MM.1S (cell line): ENCODE measurements at regions not wholly inside any gene's neighbourhood (a gene's known extent, or its start where the extent isn't known, plus 50 kb on each side); places are given as distances from the start of the nearest gene placed in this dataset.

Experiments
- DNase-seq: peaks from one replicate; pipeline ENCODE4 v3.0.0-alpha.2; 2015
- H2AFZ ChIP-seq: fragments of 300-600 bp; sonication (generic); 2 replicates; pipeline ENCODE4 v1.6.0; 2016; ENCODE audit warnings: antibody characterized with exemption, low read length
- H3F3A ChIP-seq: fragments of 300-600 bp; sonication (generic); 2 replicates; pipeline ENCODE4 v1.6.1; 2016; ENCODE audit warnings: mild to moderate bottlenecking, antibody characterized with exemption, low read length, moderate library complexity, mixed read lengths; ENCODE audit not compliant: insufficient read depth
- H3K27ac ChIP-seq: fragments of 300-600 bp; sonication (generic); 2 replicates; pipeline ENCODE4 v1.5.1; 2016; ENCODE audit warnings: mild to moderate bottlenecking, low read length
- H3K27me3 ChIP-seq: fragments of 300-600 bp; sonication (generic); replicated peaks from 2 replicates; pipeline ENCODE4 v1.6.0; 2016; ENCODE audit warnings: low read length; ENCODE audit not compliant: insufficient read depth
- H3K36me3 ChIP-seq: fragments of 300-600 bp; sonication (generic); replicated peaks from 2 replicates; pipeline ENCODE4 v1.6.1; 2016; ENCODE audit warnings: mild to moderate bottlenecking, low read length, mixed read lengths; ENCODE audit not compliant: insufficient read depth
- H3K4me1 ChIP-seq: fragments of 300-600 bp; sonication (generic); 2 replicates; pipeline ENCODE4 v1.6.1; 2016; ENCODE audit warnings: low read length, mixed read lengths
- H3K4me2 ChIP-seq: fragments of 300-600 bp; sonication (generic); 2 replicates; pipeline ENCODE4 v1.6.0; 2016; ENCODE audit warnings: low read depth, low read length
- H3K4me3 ChIP-seq: fragments of 300-600 bp; sonication (generic); 2 replicates; pipeline ENCODE4 v1.5.1; 2016; ENCODE audit warnings: low read length, mixed read lengths
- H3K79me2 ChIP-seq: fragments of 300-600 bp; sonication (generic); 2 replicates; pipeline ENCODE4 v1.6.1; 2016; ENCODE audit warnings: mixed run types, low read length, mixed read lengths
- H3K9ac ChIP-seq: fragments of 300-600 bp; sonication (generic); 2 replicates; pipeline ENCODE4 v1.6.1; 2016; ENCODE audit warnings: low read length, mixed read lengths
- H3K9me2 ChIP-seq: fragments of 300-600 bp; sonication (generic); replicated peaks from 2 replicates; pipeline ENCODE4 v1.6.1; 2016; ENCODE audit warnings: mild to moderate bottlenecking, low read length, mixed read lengths; ENCODE audit not compliant: insufficient read depth
- H3K9me3 ChIP-seq: fragments of 300-600 bp; sonication (generic); replicated peaks from 2 replicates; pipeline ENCODE4 v1.6.1; 2016; ENCODE audit warnings: mild to moderate bottlenecking, low read length, mixed read lengths; ENCODE audit not compliant: insufficient read depth
- H4K20me1 ChIP-seq: fragments of 300-600 bp; sonication (generic); 2 replicates; pipeline ENCODE4 v1.6.1; 2016; ENCODE audit warnings: mild to moderate bottlenecking, low read length, moderate library complexity, mixed read lengths; ENCODE audit not compliant: insufficient read depth
- CTCF ChIP-seq: fragments of 300-600 bp; sonication (generic); IDR thresholded peaks from 2 replicates; pipeline ENCODE4 v1.5.1; 2016; ENCODE audit warnings: antibody characterized with exemption, low read length, mixed read lengths
- EZH2 ChIP-seq: fragments of 300-600 bp; sonication (generic); optimal IDR thresholded peaks from 2 replicates; pipeline ENCODE3; 2017; ENCODE audit warnings: low read depth, mild to moderate bottlenecking, antibody characterized with exemption, low read length, mixed read lengths
- EZH2phosphoT487 ChIP-seq: fragments of 300-600 bp; sonication (generic); IDR thresholded peaks from 2 replicates; pipeline ENCODE4 v1.6.1; 2018; ENCODE audit warnings: antibody characterized with exemption, low read length

- no peaks in the 10 kb centered on the region for H3K9me2 ChIP-seq
- no peak for DNase-seq
- no peak overlapping the region for H3K9ac ChIP-seq
- H2AFZ ChIP-seq = no peak overlapping the region
- no peaks in the 10 kb centered on the region for H3K27me3 ChIP-seq
- H4K20me1 ChIP-seq = no peaks in the 10 kb centered on the region
- TF ChIP-seq EZH2 (no peak), EZH2phosphoT487 (no peak), CTCF (no peak)
- H3K4me1 ChIP-seq = no peaks in the 10 kb centered on the region
- no peaks in the 10 kb centered on the region for H3K79me2 ChIP-seq
- no peaks in the 10 kb centered on the region for H3F3A ChIP-seq
- H3K36me3 ChIP-seq = no peaks in the 10 kb centered on the region
- H3K4me3 ChIP-seq = no peak overlapping the region
- no peaks in the 10 kb centered on the region for H3K9me3 ChIP-seq
- H3K4me2 ChIP-seq = no peak overlapping the region
- no peak overlapping the region for H3K27ac ChIP-seq
These were observed 124.9 kb upstream of the ZCCHC13 start for GRCh38 chrX:74179071-74179470.

GRCh38 chrX:74178536-74178935 lies 125.4 kb upstream of the ZCCHC13 start:
- no peak for DNase-seq
- Histone ChIP-seq H4K20me1 (no peaks in the 10 kb centered on the region), H3K4me3 (no peak overlapping the region), H2AFZ (no peak overlapping the region), H3F3A (no peaks in the 10 kb centered on the region), H3K4me1 (no peaks in the 10 kb centered on the region), H3K9me2 (no peaks in the 10 kb centered on the region), H3K27ac (no peak overlapping the region), H3K79me2 (no peaks in the 10 kb centered on the region), H3K9me3 (no peaks in the 10 kb centered on the region), H3K27me3 (no peaks in the 10 kb centered on the region), H3K36me3 (no peaks in the 10 kb centered on the region), H3K4me2 (no peak overlapping the region), H3K9ac (no peak overlapping the region)
- no peak for TF ChIP-seq EZH2
- TF ChIP-seq EZH2phosphoT487 = no peak
- no peak for TF ChIP-seq CTCF

- no peak overlapping the region for H2AFZ ChIP-seq
- DNase-seq = no peak
- no peaks in the 10 kb centered on the region for H3K9me3 ChIP-seq
- no peaks in the 10 kb centered on the region for H3F3A ChIP-seq
- no peaks in the 10 kb centered on the region for H4K20me1 ChIP-seq
- no peaks in the 10 kb centered on the region for H3K36me3 ChIP-seq
- no peak overlapping the region for H3K4me2 ChIP-seq
- H3K4me1 ChIP-seq = no peaks in the 10 kb centered on the region
- no peaks in the 10 kb centered on the region for H3K27me3 ChIP-seq
- no peaks in the 10 kb centered on the region for H3K9me2 ChIP-seq
- H3K4me3 ChIP-seq = no peak overlapping the region
- no peaks in the 10 kb centered on the region for H3K79me2 ChIP-seq
- no peak overlapping the region for H3K9ac ChIP-seq
- no peak for TF ChIP-seq EZH2
- H3K27ac ChIP-seq = no peak overlapping the region
These were observed 132.5 kb upstream of the ZCCHC13 start for GRCh38 chrX:74171465-74171864.

GRCh38 chrX:74162199-74162598 lies 141.8 kb upstream of the ZCCHC13 start:
- Histone ChIP-seq H3K27me3 (no peaks in the 10 kb centered on the region), H3K4me2 (no peak overlapping the region), H4K20me1 (no peaks in the 10 kb centered on the region), H2AFZ (no peak overlapping the region), H3K27ac (no peak overlapping the region), H3K4me3 (no peak overlapping the region), H3K9ac (no peak overlapping the region), H3K4me1 (no peaks in the 10 kb centered on the region), H3F3A (no peaks in the 10 kb centered on the region), H3K79me2 (no peaks in the 10 kb centered on the region), H3K9me2 (no peaks in the 10 kb centered on the region), H3K9me3 (no peaks in the 10 kb centered on the region), H3K36me3 (no peaks in the 10 kb centered on the region)
- TF ChIP-seq EZH2 (no peak), EZH2phosphoT487 (no peak), CTCF (no peak)
- no peak for DNase-seq
